ENCODE measurements at regions not wholly inside any gene's neighbourhood (a gene's known extent, or its start where the extent isn't known, plus 50 kb on each side); places are given as distances from the start of the nearest gene placed in this dataset.

- no peak for DNase-seq (ENCODE audit: low spot score)
- ChIA-PET POLR2A (ENCODE audit: low non-redundant PET) (no interaction called here), CTCF (no interaction called here)
- TF ChIP-seq CTCF (conservative IDR thresholded peaks at IDR 0.05; ENCODE audit: low read depth), result no peak
- H3K27ac ChIP-seq, result no peak overlapping the region
Measured at GRCh38 chr6:105791179-105791578, 295.0 kb upstream of the PRDM1 start.

GRCh38 chr6:105790635-105791034 is 295.5 kb upstream of the PRDM1 start:
- no peak overlapping the region for H3K27ac ChIP-seq
- ChIA-PET POLR2A (ENCODE audit: low non-redundant PET) (no interaction called here), CTCF (no interaction called here)
- DNase-seq (ENCODE audit: low spot score), result no peak
- no peak for TF ChIP-seq CTCF (conservative IDR thresholded peaks at IDR 0.05; ENCODE audit: low read depth)

- no peak for TF ChIP-seq CTCF (conservative IDR thresholded peaks at IDR 0.05; ENCODE audit: low read depth)
- POLR2A ChIA-PET (ENCODE audit: low non-redundant PET), result no interaction called here
- no peak overlapping the region for H3K27ac ChIP-seq
- CTCF ChIA-PET, result no interaction called here
- no peak for DNase-seq (ENCODE audit: low spot score)
Measured at GRCh38 chr6:105789935-105790334, 296.2 kb upstream of the PRDM1 start.

GRCh38 chr6:105787747-105788146 is 298.4 kb upstream of the PRDM1 start:
- POLR2A ChIA-PET (ENCODE audit: low non-redundant PET), result no interaction called here
- TF ChIP-seq CTCF (conservative IDR thresholded peaks at IDR 0.05; ENCODE audit: low read depth), result no peak

GRCh38 chr6:105786890-105787655 is 299.1 kb upstream of the PRDM1 start:
- DNase-seq (ENCODE audit: low spot score), result no peak
- TF ChIP-seq CTCF (conservative IDR thresholded peaks at IDR 0.05; ENCODE audit: low read depth), result no peak
- ChIA-PET CTCF (no interaction called here), POLR2A (ENCODE audit: low non-redundant PET) (no interaction called here)
- no peak overlapping the region for H3K27ac ChIP-seq

More at GRCh38 chr6:105787747-105788146, 298.4 kb upstream of the PRDM1 start:
- no peak for DNase-seq (ENCODE audit: low spot score)
- no peak overlapping the region for H3K27ac ChIP-seq
- CTCF ChIA-PET, result no interaction called here

GRCh38 chr6:105786449-105786848 is 299.7 kb upstream of the PRDM1 start:
- CTCF ChIA-PET, result no interaction called here
- no peak for TF ChIP-seq CTCF (conservative IDR thresholded peaks at IDR 0.05; ENCODE audit: low read depth)
- no peak for DNase-seq (ENCODE audit: low spot score)

More at GRCh38 chr6:105786449-105786848, 299.7 kb upstream of the PRDM1 start:
- POLR2A ChIA-PET (ENCODE audit: low non-redundant PET), result no interaction called here
- H3K27ac ChIP-seq, result no peak overlapping the region
